Loucy (cell line): ENCODE measurements at regions not wholly inside any gene's neighbourhood (a gene's known extent, or its start where the extent isn't known, plus 50 kb on each side); places are given as distances from the start of the nearest gene placed in this dataset.

ENCODE experiments used
- H2AFZ ChIP-seq: fragments of 200-600 bp; sonication (generic); 2 replicates; pipeline ENCODE4 v1.6.0; 2016; ENCODE audit warnings: antibody characterized with exemption, mild to moderate bottlenecking, low read length, moderate library complexity
- H3F3A ChIP-seq: fragments of 200-600 bp; 2 replicates; pipeline ENCODE4 v1.6.0; 2016; ENCODE audit warnings: antibody characterized with exemption, low read depth, mild to moderate bottlenecking
- H3K27me3 ChIP-seq: fragments of 200-600 bp; sonication (generic); 2 replicates; pipeline ENCODE4 v1.6.1; 2014; ENCODE audit warnings: low read length, mild to moderate bottlenecking; ENCODE audit not compliant: insufficient read depth, poor library complexity, severe bottlenecking
- H3K36me3 ChIP-seq: fragments of 200-600 bp; sonication (generic); 2 replicates; pipeline ENCODE4 v1.6.1; 2016; ENCODE audit warnings: low read length; ENCODE audit not compliant: insufficient read depth
- H3K4me1 ChIP-seq: fragments of 200-600 bp; sonication (generic); 2 replicates; pipeline ENCODE4 v1.5.1; 2014; ENCODE audit warnings: low read length, mild to moderate bottlenecking; ENCODE audit not compliant: insufficient read depth, poor library complexity, severe bottlenecking
- H3K4me2 ChIP-seq: fragments of 200-600 bp; sonication (generic); 2 replicates; pipeline ENCODE4 v1.6.0; 2014; ENCODE audit warnings: antibody characterized with exemption, low read length, low read depth, mild to moderate bottlenecking; ENCODE audit not compliant: poor library complexity, severe bottlenecking
- H3K4me3 ChIP-seq: fragments of 200-600 bp; sonication (generic); 2 replicates; pipeline ENCODE4 v1.5.1; 2014; ENCODE audit warnings: low read length, mild to moderate bottlenecking, mixed read lengths; ENCODE audit not compliant: poor library complexity, severe bottlenecking
- H3K79me2 ChIP-seq: fragments of 200-600 bp; sonication (generic); 2 replicates; pipeline ENCODE4 v1.6.1; 2014; ENCODE audit warnings: low read length; ENCODE audit not compliant: insufficient read depth
- H3K9ac ChIP-seq: fragments of 200-600 bp; sonication (generic); 2 replicates; pipeline ENCODE4 v1.6.0; 2014; ENCODE audit warnings: mild to moderate bottlenecking, low read depth, low read length, moderate library complexity; ENCODE audit not compliant: poor library complexity, severe bottlenecking
- H3K9me2 ChIP-seq: fragments of 200-600 bp; sonication (generic); replicated peaks from 2 replicates; pipeline ENCODE4 v1.6.1; 2016; ENCODE audit warnings: low read depth, low read length, mixed read lengths
- H3K9me3 ChIP-seq: fragments of 200-600 bp; sonication (generic); 2 replicates; pipeline ENCODE4 v1.6.1; 2014; ENCODE audit warnings: mild to moderate bottlenecking, antibody characterized with exemption, low read length, low read depth; ENCODE audit not compliant: insufficient read depth
- H4K20me1 ChIP-seq: fragments of 200-600 bp; sonication (generic); 2 replicates; pipeline ENCODE4 v1.6.0; 2014; ENCODE audit warnings: antibody characterized with exemption, low read length, mild to moderate bottlenecking; ENCODE audit not compliant: insufficient read depth, poor library complexity, severe bottlenecking
- CTCF ChIP-seq: fragments of 200-600 bp; sonication (generic); conservative IDR thresholded peaks from 2 replicates; pipeline ENCODE4 v1.5.1; 2014; ENCODE audit warnings: mild to moderate bottlenecking, antibody characterized with exemption, low read length
- EZH2phosphoT487 ChIP-seq: fragments of 200-600 bp; IDR thresholded peaks from 2 replicates; pipeline ENCODE4 v1.6.1; 2018; ENCODE audit warnings: antibody characterized with exemption, mild to moderate bottlenecking, moderate library complexity, borderline replicate concordance

GRCh38 chr13:73677048-73677601, 457.1 kb downstream of the KLF12 start:
- H3K9me3 ChIP-seq = no peaks in the 10 kb centered on the region
- H4K20me1 ChIP-seq = no peaks in the 10 kb centered on the region
- TF ChIP-seq EZH2phosphoT487 (no peak), CTCF (no peak)
- H3K9ac ChIP-seq = no peak overlapping the region
- no peaks in the 10 kb centered on the region for H3K27me3 ChIP-seq
- H3K79me2 ChIP-seq = no peaks in the 10 kb centered on the region
- no peaks in the 10 kb centered on the region for H3K9me2 ChIP-seq
- H3K4me1 ChIP-seq = no peaks in the 10 kb centered on the region
- no peak overlapping the region for H3K4me3 ChIP-seq
- H3K4me2 ChIP-seq = no peak overlapping the region
- H2AFZ ChIP-seq = no peak overlapping the region
- no peaks in the 10 kb centered on the region for H3F3A ChIP-seq
- no peaks in the 10 kb centered on the region for H3K36me3 ChIP-seq

DNA sequence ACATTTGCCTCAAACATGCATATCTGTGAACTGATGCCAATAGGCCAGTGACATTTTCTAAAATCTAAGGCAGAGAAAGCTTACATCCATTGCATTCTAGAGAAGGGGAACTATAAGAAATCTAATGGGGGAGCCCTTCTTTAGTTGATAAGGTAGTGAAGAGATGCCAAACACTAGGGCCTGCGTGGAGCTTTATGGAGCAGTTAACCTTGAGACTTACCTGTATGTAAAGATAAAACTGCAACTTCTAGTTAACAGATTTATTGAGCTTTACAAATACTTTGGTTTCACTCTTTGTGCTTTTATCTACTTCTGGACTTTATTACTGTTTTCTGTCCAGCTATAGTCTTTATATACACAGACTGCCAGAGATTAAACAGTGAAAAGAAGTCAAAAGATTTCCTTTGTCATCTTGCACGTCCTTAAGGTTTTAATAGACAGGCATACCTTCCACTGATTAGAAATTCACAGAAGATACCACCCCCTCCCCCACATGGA, 457.6 kb downstream of the KLF12 start:
- Histone ChIP-seq H3K9me3 (no peaks in the 10 kb centered on the region), H2AFZ (no peak overlapping the region), H3K4me2 (no peak overlapping the region), H3K9me2 (no peaks in the 10 kb centered on the region), H3K4me1 (no peaks in the 10 kb centered on the region), H3K79me2 (no peaks in the 10 kb centered on the region), H3K9ac (no peak overlapping the region), H3K4me3 (no peak overlapping the region), H3F3A (no peaks in the 10 kb centered on the region), H3K27me3 (no peaks in the 10 kb centered on the region), H3K36me3 (no peaks in the 10 kb centered on the region), H4K20me1 (no peaks in the 10 kb centered on the region)
- TF ChIP-seq EZH2phosphoT487 = no peak
- no peak for TF ChIP-seq CTCF

DNA sequence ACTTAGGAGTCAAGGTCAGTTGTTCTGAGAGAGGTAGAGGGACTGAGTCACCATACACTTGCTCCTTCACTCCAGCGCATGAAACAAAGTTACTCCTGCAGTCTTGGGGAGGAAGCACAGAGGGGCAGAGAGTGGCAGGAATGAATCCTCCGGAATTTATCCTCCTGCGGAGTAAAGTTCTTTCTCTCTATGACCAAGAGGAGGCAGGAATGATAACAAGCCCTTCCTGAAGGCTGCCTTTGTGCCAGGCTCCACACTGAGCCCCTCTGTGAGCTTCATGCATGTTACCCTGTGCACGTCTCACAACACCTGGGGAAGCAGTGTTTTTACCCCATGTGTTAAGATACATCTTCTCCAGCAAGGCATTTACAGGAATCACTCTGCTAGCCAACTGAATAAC, 458.4 kb downstream of the KLF12 start:
- H3K4me3 ChIP-seq = no peak overlapping the region
- H4K20me1 ChIP-seq = no peaks in the 10 kb centered on the region
- H3K4me1 ChIP-seq = no peaks in the 10 kb centered on the region
- H3K27me3 ChIP-seq = no peaks in the 10 kb centered on the region
- no peak overlapping the region for H3K4me2 ChIP-seq
- no peaks in the 10 kb centered on the region for H3F3A ChIP-seq
- H3K9me3 ChIP-seq = no peaks in the 10 kb centered on the region
- no peak overlapping the region for H2AFZ ChIP-seq
- no peak overlapping the region for H3K9ac ChIP-seq
- no peaks in the 10 kb centered on the region for H3K36me3 ChIP-seq
- no peaks in the 10 kb centered on the region for H3K79me2 ChIP-seq
- no peaks in the 10 kb centered on the region for H3K9me2 ChIP-seq
- TF ChIP-seq CTCF (no peak), EZH2phosphoT487 (no peak)
